ENCODE measurements at regions not wholly inside any gene's neighbourhood (a gene's known extent, or its start where the extent isn't known, plus 50 kb on each side); places are given as distances from the start of the nearest gene placed in this dataset.
"Not testable (repeated sequence)": the region's sequence is repeated elsewhere in the genome, so short reads cannot be mapped to it uniquely, and the experiment has no call there.

DNA sequence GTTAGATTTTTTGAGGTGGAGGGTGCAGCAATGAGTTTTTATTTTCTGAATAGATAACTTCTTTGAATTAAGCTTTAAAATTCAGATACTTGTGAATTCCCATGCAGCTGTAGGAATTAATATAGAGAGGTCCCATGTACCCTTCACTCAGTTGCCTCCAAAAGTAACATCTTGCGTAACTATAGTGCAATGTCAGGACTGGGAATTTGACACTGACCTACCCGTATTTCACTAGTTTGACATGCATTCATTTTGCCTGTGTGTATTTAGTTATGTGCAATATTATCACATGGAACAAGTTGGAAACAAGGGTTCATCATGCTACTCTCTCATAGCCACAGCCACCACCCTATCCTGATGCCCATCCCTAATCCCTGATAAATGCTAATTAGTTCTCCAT is 147.1 kb upstream of the IGFBP3 start:
- no peaks in the 10 kb centered on the region for H3K36me3 ChIP-seq
- no peak overlapping the region for H3K4me3 ChIP-seq (ENCODE audit: low read depth, low read length)
- no peaks in the 10 kb centered on the region for H3K9me3 ChIP-seq
- no peak for DNase-seq
- TF ChIP-seq, protein P1, sequence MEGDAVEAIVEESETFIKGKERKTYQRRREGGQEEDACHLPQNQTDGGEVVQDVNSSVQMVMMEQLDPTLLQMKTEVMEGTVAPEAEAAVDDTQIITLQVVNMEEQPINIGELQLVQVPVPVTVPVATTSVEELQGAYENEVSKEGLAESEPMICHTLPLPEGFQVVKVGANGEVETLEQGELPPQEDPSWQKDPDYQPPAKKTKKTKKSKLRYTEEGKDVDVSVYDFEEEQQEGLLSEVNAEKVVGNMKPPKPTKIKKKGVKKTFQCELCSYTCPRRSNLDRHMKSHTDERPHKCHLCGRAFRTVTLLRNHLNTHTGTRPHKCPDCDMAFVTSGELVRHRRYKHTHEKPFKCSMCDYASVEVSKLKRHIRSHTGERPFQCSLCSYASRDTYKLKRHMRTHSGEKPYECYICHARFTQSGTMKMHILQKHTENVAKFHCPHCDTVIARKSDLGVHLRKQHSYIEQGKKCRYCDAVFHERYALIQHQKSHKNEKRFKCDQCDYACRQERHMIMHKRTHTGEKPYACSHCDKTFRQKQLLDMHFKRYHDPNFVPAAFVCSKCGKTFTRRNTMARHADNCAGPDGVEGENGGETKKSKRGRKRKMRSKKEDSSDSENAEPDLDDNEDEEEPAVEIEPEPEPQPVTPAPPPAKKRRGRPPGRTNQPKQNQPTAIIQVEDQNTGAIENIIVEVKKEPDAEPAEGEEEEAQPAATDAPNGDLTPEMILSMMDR (IDR thresholded peaks at IDR 0.05; ENCODE audit: low read depth, low read length), result no peak
- no peaks in the 10 kb centered on the region for H3K4me1 ChIP-seq
- no peaks in the 10 kb centered on the region for H3K27me3 ChIP-seq

DNA sequence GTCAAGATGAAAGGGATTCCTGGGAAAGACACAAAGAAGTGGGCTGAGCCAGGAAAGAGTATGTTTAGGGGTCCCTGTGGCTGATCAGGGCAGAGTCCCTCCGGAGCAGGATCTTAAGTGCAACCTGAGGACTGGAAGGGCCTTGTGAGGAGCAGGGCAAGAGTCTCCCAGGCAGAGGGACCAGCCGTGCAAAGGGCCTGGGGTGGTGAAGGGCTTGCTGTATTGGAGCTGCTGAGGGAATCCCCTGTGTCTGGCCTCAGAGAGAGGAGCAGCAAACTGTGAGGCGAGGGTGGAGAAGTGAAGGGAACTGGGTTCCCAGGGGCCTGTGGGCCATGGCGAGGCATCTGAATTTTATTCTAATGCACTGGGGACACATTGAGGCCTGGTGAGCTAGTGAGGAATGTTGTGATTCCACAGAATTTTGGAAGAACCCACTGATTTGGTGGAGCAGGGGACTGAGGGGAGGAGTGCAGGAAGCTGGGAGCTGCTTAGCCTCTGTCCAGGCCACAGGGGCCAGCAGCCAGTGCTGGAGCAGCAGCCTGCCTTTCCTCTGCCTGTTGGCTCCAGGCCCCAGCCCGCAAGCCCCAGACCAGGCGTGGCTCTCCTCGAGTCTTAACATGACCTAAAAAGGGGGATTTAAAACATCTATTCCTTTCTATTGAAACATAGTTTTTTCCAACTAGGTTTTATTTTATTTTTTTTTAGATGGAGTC is 138.4 kb upstream of the IGFBP3 start:
- Histone ChIP-seq H3K36me3 (no peaks in the 10 kb centered on the region), H3K4me3 (ENCODE audit: low read depth, low read length) (no peak overlapping the region), H3K4me1 (no peaks in the 10 kb centered on the region), H3K27me3 (no peaks in the 10 kb centered on the region), H3K9me3 (no peaks in the 10 kb centered on the region)
- no peak for DNase-seq
- TF ChIP-seq, protein P1 (IDR thresholded peaks at IDR 0.05; ENCODE audit: low read depth, low read length), result no peak

DNA sequence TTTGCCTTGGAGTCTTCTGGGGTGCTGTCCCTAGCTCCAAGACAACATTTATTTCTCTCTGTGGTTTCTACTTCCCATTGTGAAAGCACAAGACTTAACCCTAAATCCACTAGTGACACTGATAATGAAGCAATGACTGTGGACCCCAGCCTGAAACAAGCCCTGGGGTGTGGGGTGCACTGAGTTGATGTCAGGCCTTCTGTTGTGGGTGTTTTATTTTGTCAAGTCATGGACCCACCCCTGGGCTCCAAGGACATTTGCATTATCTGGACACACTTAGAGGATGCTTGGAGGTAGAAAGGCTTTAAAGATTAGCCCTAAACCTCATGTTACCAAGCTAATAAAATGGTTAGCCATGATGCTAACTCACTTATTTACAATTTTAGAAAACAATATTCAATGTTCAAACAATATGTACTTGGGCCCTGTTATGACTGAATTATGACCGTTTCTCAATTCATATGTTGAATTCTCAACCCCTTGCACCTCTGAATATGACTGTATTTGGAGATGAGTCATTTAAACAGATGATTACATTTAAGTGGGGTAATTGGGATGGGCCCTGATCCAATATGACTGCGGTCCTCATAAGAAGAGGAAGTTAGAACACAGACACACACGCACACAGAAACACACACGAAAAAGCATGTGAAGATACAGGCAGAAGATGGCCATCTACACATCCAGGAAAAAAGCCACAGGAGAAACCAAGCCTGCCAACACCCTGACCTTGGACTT is 137.2 kb upstream of the IGFBP3 start:
- no peak overlapping the region for H3K4me3 ChIP-seq (ENCODE audit: low read depth, low read length)
- DNase-seq, result no peak
- H3K36me3 ChIP-seq, result no peaks in the 10 kb centered on the region
- no peaks in the 10 kb centered on the region for H3K9me3 ChIP-seq
- TF ChIP-seq, protein P1 (IDR thresholded peaks at IDR 0.05; ENCODE audit: low read depth, low read length), result no peak
- no peaks in the 10 kb centered on the region for H3K27me3 ChIP-seq
- no peaks in the 10 kb centered on the region for H3K4me1 ChIP-seq

DNA sequence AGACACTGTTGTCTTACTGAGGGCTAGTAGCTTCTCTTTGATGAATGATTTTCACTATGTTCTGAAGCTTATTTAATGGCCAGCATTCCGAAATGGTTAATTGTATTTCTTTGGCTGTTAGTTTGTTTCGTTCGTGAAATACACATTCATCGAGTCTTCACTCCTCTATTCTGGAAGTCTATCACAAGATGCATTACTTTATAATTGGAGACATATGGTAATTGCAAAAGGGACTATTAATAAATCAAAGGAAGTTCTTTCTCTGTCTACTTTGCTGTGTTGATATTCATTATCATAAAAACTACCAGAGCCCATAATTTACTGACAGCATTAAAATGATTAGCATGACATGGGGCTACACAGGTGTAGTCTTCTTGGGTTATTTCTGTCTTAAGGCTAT is 133.8 kb upstream of the IGFBP3 start:
- H3K27me3 ChIP-seq, result no peaks in the 10 kb centered on the region
- H3K9me3 ChIP-seq, result no peaks in the 10 kb centered on the region
- no peaks in the 10 kb centered on the region for H3K4me1 ChIP-seq
- DNase-seq, result no peak
- H3K4me3 ChIP-seq (ENCODE audit: low read depth, low read length), result no peak overlapping the region
- no peaks in the 10 kb centered on the region for H3K36me3 ChIP-seq
- TF ChIP-seq, protein P1 (IDR thresholded peaks at IDR 0.05; ENCODE audit: low read depth, low read length), result no peak

DNA sequence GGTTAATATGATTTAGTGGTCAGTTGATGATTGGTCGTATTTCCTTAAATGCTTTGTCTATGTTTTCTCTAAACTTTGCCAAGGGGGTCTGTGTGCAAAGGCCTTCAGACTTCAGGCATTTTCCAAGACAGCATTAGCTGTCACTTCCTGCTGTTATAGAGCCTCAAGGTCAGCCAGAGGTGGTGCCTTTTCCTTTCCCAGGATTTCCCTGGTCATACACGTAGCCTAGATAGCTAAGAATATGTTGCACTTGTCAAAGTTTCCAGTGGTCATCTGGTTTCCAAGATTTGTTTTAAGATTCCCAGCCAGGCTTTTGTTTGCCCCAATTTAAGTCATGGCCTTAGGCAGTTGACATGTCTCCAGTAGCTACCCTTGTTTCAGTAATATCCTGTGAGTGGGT is 133.2 kb upstream of the IGFBP3 start:
- no peak for DNase-seq
- Histone ChIP-seq H3K4me3 (ENCODE audit: low read depth, low read length) (no peak overlapping the region), H3K27me3 (no peaks in the 10 kb centered on the region), H3K9me3 (no peaks in the 10 kb centered on the region), H3K4me1 (no peaks in the 10 kb centered on the region), H3K36me3 (no peaks in the 10 kb centered on the region)
- TF ChIP-seq, protein P1 (IDR thresholded peaks at IDR 0.05; ENCODE audit: low read depth, low read length), result no peak

DNA sequence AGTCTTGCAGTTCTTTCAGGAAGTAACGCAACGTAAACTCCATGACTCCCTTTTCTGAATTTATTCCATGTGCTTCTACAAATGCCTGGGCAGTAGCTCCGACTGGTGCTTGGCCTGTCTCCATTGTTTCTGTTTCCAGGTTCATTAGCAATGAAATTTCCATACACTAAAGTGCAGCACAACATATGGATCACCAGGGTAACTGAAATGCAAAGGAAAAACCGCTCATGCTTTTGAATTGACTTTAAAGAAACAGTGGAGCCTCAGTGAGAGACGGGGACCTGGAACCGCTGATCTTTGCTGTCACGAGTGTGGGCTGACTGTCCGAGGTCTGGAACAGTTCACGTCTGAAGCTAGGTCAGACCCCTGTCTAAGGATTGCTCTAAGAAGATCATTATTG is 126.5 kb upstream of the IGFBP3 start:
- Histone ChIP-seq H3K27me3 (no peaks in the 10 kb centered on the region), H3K4me3 (ENCODE audit: low read depth, low read length) (no peak overlapping the region), H3K9me3 (no peaks in the 10 kb centered on the region), H3K4me1 (no peaks in the 10 kb centered on the region), H3K36me3 (no peaks in the 10 kb centered on the region)
- TF ChIP-seq, protein P1 (IDR thresholded peaks at IDR 0.05; ENCODE audit: low read depth, low read length), result no peak
- DNase-seq, result no peak

DNA sequence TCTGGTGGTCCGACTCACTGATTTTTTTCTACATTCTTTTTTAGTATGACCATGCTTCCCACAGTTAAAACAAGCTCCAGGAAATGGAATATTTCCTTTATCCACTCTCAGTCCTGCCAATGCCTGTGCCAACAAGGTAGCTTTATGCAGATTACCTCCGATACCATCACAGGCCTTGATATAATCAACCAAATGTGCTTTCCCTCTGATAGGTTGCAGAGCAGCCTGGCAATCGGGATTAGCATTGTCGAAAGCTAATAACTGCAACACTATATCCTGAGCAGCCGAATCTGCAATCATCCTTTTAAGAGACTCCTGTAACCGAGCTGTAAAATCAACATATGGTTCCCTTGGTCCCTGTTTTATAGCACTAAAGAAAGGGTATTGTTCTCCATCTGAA is 122.3 kb upstream of the IGFBP3 start:
- not testable (repeated sequence) for H3K27me3 ChIP-seq; H3K4me3 ChIP-seq (ENCODE audit: low read depth, low read length); H3K36me3 ChIP-seq; DNase-seq; H3K4me1 ChIP-seq; H3K9me3 ChIP-seq

DNA sequence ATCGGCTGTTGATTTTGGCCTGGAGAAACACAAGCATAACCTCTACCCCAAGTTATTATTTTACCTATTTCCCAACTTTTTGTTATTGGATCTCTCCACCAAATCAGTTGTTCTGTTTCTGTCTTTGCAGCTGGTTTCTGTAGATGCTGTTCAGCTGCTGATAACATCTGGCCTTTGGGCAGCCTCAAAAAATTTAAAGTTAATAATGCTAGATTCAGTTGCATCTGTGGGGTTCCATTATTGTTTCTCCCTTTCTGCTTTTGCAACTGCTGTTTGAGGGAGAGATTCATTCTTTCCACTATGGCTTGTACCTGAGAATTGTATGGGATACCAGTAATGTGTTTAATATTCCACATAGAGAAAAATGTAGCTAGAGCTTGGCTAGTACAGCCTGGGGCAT is 118.7 kb upstream of the IGFBP3 start:
- H3K4me3 ChIP-seq (ENCODE audit: low read depth, low read length); H3K36me3 ChIP-seq: not testable (repeated sequence)

More for the DNA sequence above, 118.7 kb upstream of the IGFBP3 start:
- not testable (repeated sequence) for DNase-seq, H3K27me3 ChIP-seq, H3K4me1 ChIP-seq, H3K9me3 ChIP-seq

Measured in BE2C (cell line).